IgD-negative memory B cell (primary cell): ENCODE measurements at regions not wholly inside any gene's neighbourhood (a gene's known extent, or its start where the extent isn't known, plus 50 kb on each side); places are given as distances from the start of the nearest gene placed in this dataset.
A peak's percentile ranks its signal among the peaks of the same experiment; 100 is the strongest.
"Not testable (repeated sequence)": the region's sequence is repeated elsewhere in the genome, so short reads cannot be mapped to it uniquely, and the experiment has no call there.

Experiments used
- H3K27ac Mint-ChIP-seq, 3 donors: one replicate each; pipeline ENCODE4 v1.8.0; 2020 to 2022; ENCODE audit warnings: mild to moderate bottlenecking in 3 of 3, mixed read lengths in 3 of 3, moderate library complexity in 1 of 3
- H3K27me3 Mint-ChIP-seq: one replicate; pipeline ENCODE4 v1.8.0; 2021; ENCODE audit warnings: mixed read lengths
- H3K36me3 Mint-ChIP-seq: one replicate; pipeline ENCODE4 v1.8.0; 2020; ENCODE audit warnings: mild to moderate bottlenecking, mixed read lengths
- H3K4me1 Mint-ChIP-seq, 3 donors: one replicate each; pipeline ENCODE4 v1.8.0; 2020 to 2022; ENCODE audit warnings: mixed read lengths in 3 of 3, mild to moderate bottlenecking in 1 of 3
- H3K4me3 Mint-ChIP-seq, 4 donors: one replicate each; pipeline ENCODE4 v1.8.0; 2020 to 2022; ENCODE audit warnings: mild to moderate bottlenecking in 4 of 4, mixed read lengths in 4 of 4, moderate library complexity in 3 of 4
- H3K9me3 Mint-ChIP-seq, 3 donors: one replicate each; pipeline ENCODE4 v1.8.0; 2020 to 2021; ENCODE audit warnings: mixed read lengths in 3 of 3, mild to moderate bottlenecking in 1 of 3

- no peak overlapping the region for H3K4me3 Mint-ChIP-seq
- H3K4me1 Mint-ChIP-seq, result peaks cover 2 to 5% (median 4%) of the 10 kb centered on the region in 3 donors
- H3K27me3 Mint-ChIP-seq, result peaks cover 6% of the 10 kb centered on the region
- H3K9me3 Mint-ChIP-seq, result no peaks in the 10 kb centered on the region
- H3K36me3 Mint-ChIP-seq, result peaks cover 4% of the 10 kb centered on the region
- no peak overlapping the region for H3K27ac Mint-ChIP-seq
Observed at GRCh38 chr11:36746886-36747710, 149.1 kb upstream of the RAG2 start.

- Mint-ChIP-seq H3K27me3 (peaks cover 5% of the 10 kb centered on the region), H3K36me3 (peaks cover 4% of the 10 kb centered on the region), H3K4me3 (peak overlapping the region in 1 of 4 donors; percentile 40), H3K4me1 (peaks cover 2 to 5% (median 4%) of the 10 kb centered on the region in 3 donors), H3K9me3 (no peaks in the 10 kb centered on the region), H3K27ac (no peak overlapping the region)
Observed at GRCh38 chr11:36744375-36745168, 146.5 kb upstream of the RAG2 start.

- Mint-ChIP-seq H3K36me3 (peaks cover 4% of the 10 kb centered on the region), H3K27me3 (peaks cover 4% of the 10 kb centered on the region), H3K4me3 (no peak overlapping the region), H3K4me1 (peaks cover 2 to 5% (median 4%) of the 10 kb centered on the region in 3 donors), H3K27ac (no peak overlapping the region), H3K9me3 (no peaks in the 10 kb centered on the region)
Observed at GRCh38 chr11:36743039-36743438, 145.0 kb upstream of the RAG2 start.

GRCh38 chr11:36741515-36741914 lies 143.5 kb upstream of the RAG2 start:
- no peak overlapping the region for H3K4me3 Mint-ChIP-seq
- no peaks in the 10 kb centered on the region for H3K9me3 Mint-ChIP-seq
- peaks cover 2% of the 10 kb centered on the region for H3K27me3 Mint-ChIP-seq
- peaks cover 2% of the 10 kb centered on the region for H3K36me3 Mint-ChIP-seq
- no peak overlapping the region for H3K27ac Mint-ChIP-seq
- peaks cover 0 to 5% (median 4%) of the 10 kb centered on the region in 3 donors for H3K4me1 Mint-ChIP-seq

GRCh38 chr11:36738292-36738861 lies 140.3 kb upstream of the RAG2 start:
- no peak overlapping the region for H3K4me3 Mint-ChIP-seq
- H3K36me3 Mint-ChIP-seq, result no peaks in the 10 kb centered on the region
- no peaks in the 10 kb centered on the region for H3K4me1 Mint-ChIP-seq
- H3K27ac Mint-ChIP-seq, result no peak overlapping the region
- H3K27me3 Mint-ChIP-seq, result peaks cover 2% of the 10 kb centered on the region
- H3K9me3 Mint-ChIP-seq, result peaks cover 0 to 5% (median 0%) of the 10 kb centered on the region in 3 donors

- Mint-ChIP-seq H3K4me1 (no peaks in the 10 kb centered on the region), H3K27me3 (peaks cover 4% of the 10 kb centered on the region), H3K36me3 (no peaks in the 10 kb centered on the region), H3K4me3 (no peak overlapping the region), H3K9me3 (peaks cover 0 to 5% (median 0%) of the 10 kb centered on the region in 3 donors), H3K27ac (no peak overlapping the region)
Observed at GRCh38 chr11:36736103-36736502, 138.1 kb upstream of the RAG2 start.

- H3K9me3 Mint-ChIP-seq, H3K27me3 Mint-ChIP-seq, H3K4me3 Mint-ChIP-seq, H3K4me1 Mint-ChIP-seq, H3K27ac Mint-ChIP-seq, H3K36me3 Mint-ChIP-seq: not testable (repeated sequence)
Observed at GRCh38 chr11:36733721-36734120, 135.7 kb upstream of the RAG2 start.

GRCh38 chr11:36730761-36731160 lies 132.7 kb upstream of the RAG2 start:
- H3K27me3 Mint-ChIP-seq, result peaks cover 4% of the 10 kb centered on the region
- peaks cover 0 to under 1% (median 0%) of the 10 kb centered on the region in 3 donors for H3K9me3 Mint-ChIP-seq
- no peaks in the 10 kb centered on the region for H3K4me1 Mint-ChIP-seq
- no peaks in the 10 kb centered on the region for H3K36me3 Mint-ChIP-seq
- no peak overlapping the region for H3K27ac Mint-ChIP-seq
- H3K4me3 Mint-ChIP-seq, result no peak overlapping the region

GRCh38 chr11:36729825-36730224 lies 131.8 kb upstream of the RAG2 start:
- Mint-ChIP-seq H3K27me3 (peaks cover 4% of the 10 kb centered on the region), H3K4me3 (no peak overlapping the region), H3K4me1 (peaks cover 0 to 6% (median 6%) of the 10 kb centered on the region in 3 donors), H3K27ac (no peak overlapping the region), H3K9me3 (no peaks in the 10 kb centered on the region), H3K36me3 (no peaks in the 10 kb centered on the region)

GRCh38 chr11:36726420-36726819 lies 128.4 kb upstream of the RAG2 start:
- Mint-ChIP-seq H3K4me3 (no peak overlapping the region), H3K9me3 (peaks cover 0 to under 1% (median 0%) of the 10 kb centered on the region in 3 donors), H3K27ac (no peak overlapping the region), H3K27me3 (peaks cover 2% of the 10 kb centered on the region), H3K36me3 (no peaks in the 10 kb centered on the region), H3K4me1 (peaks cover 0 to 11% (median 10%) of the 10 kb centered on the region in 3 donors)

- H3K27ac Mint-ChIP-seq, result peak overlapping the region in 1 of 3 donors; percentile 21
- no peaks in the 10 kb centered on the region for H3K27me3 Mint-ChIP-seq
- H3K4me1 Mint-ChIP-seq, result peaks cover 0 to 11% (median 10%) of the 10 kb centered on the region in 3 donors
- H3K36me3 Mint-ChIP-seq, result no peaks in the 10 kb centered on the region
- H3K9me3 Mint-ChIP-seq, result peaks cover 0 to 2% (median 0%) of the 10 kb centered on the region in 3 donors
- peak overlapping the region in 1 of 4 donors; percentile 4 for H3K4me3 Mint-ChIP-seq
Observed at GRCh38 chr11:36724742-36725385, 126.8 kb upstream of the RAG2 start.

GRCh38 chr11:36722421-36722820 lies 124.4 kb upstream of the RAG2 start:
- peaks cover 0 to 11% (median 10%) of the 10 kb centered on the region in 3 donors for H3K4me1 Mint-ChIP-seq
- peaks cover 0 to 2% (median 0%) of the 10 kb centered on the region in 3 donors for H3K9me3 Mint-ChIP-seq
- H3K27ac Mint-ChIP-seq, result no peak overlapping the region
- H3K27me3 Mint-ChIP-seq, result no peaks in the 10 kb centered on the region
- H3K36me3 Mint-ChIP-seq, result no peaks in the 10 kb centered on the region
- no peak overlapping the region for H3K4me3 Mint-ChIP-seq

GRCh38 chr11:36719358-36720107 lies 121.5 kb upstream of the RAG2 start:
- Mint-ChIP-seq H3K9me3 (peaks cover 0 to 2% (median 0%) of the 10 kb centered on the region in 3 donors), H3K27me3 (no peaks in the 10 kb centered on the region), H3K4me3 (no peak overlapping the region), H3K4me1 (peaks cover 0 to 2% (median 2%) of the 10 kb centered on the region in 3 donors), H3K36me3 (no peaks in the 10 kb centered on the region), H3K27ac (no peak overlapping the region)

GRCh38 chr11:36718451-36718850 lies 120.4 kb upstream of the RAG2 start:
- H3K4me3 Mint-ChIP-seq, result no peak overlapping the region
- H3K36me3 Mint-ChIP-seq, result no peaks in the 10 kb centered on the region
- H3K4me1 Mint-ChIP-seq, result no peaks in the 10 kb centered on the region
- H3K9me3 Mint-ChIP-seq, result peaks cover 0 to 2% (median 0%) of the 10 kb centered on the region in 3 donors
- H3K27me3 Mint-ChIP-seq, result no peaks in the 10 kb centered on the region
- no peak overlapping the region for H3K27ac Mint-ChIP-seq
